ENCODE measurements at regions not wholly inside any gene's neighbourhood (a gene's known extent, or its start where the extent isn't known, plus 50 kb on each side); places are given as distances from the start of the nearest gene placed in this dataset.

- TF ChIP-seq CTCF (conservative IDR thresholded peaks at IDR 0.05; ENCODE audit: low read depth, low read length), result no peak
- TF ChIP-seq RAD21 (IDR thresholded peaks at IDR 0.05; ENCODE audit: low read length), result no peak
- TF ChIP-seq SMC3 (IDR thresholded peaks at IDR 0.05; ENCODE audit: low read depth, low read length), result no peak
- TF ChIP-seq RFX5 (IDR thresholded peaks at IDR 0.05; ENCODE audit: low read depth, low read length), result no peak
- TF ChIP-seq BHLHE40 (IDR thresholded peaks at IDR 0.05; ENCODE audit: low read depth, low read length), result no peak
These were observed 133.9 kb upstream of the PDE3A start for GRCh38 chr12:20234474-20234873.
